ENCODE measurements at regions not wholly inside any gene's neighbourhood (a gene's known extent, or its start where the extent isn't known, plus 50 kb on each side); places are given as distances from the start of the nearest gene placed in this dataset.

GRCh38 chr7:132666774-132667172 lies 90.5 kb upstream of the PLXNA4 start:
- no peak for DNase-seq

- DNase-seq: no peak
Measured at GRCh38 chr7:132666071-132666773, 90.0 kb upstream of the PLXNA4 start.

GRCh38 chr7:132656846-132657776 lies 80.8 kb upstream of the PLXNA4 start:
- DNase-seq: no peak

- DNase-seq: no peak
Measured at GRCh38 chr7:132656341-132656740, 80.1 kb upstream of the PLXNA4 start.

- DNase-seq: peak; percentile 5
Measured at GRCh38 chr7:132655131-132655727, 79.0 kb upstream of the PLXNA4 start.

- no peak for DNase-seq
Measured at GRCh38 chr7:132654150-132654549, 77.9 kb upstream of the PLXNA4 start.

- DNase-seq: no peak
Measured at GRCh38 chr7:132653366-132653930, 77.2 kb upstream of the PLXNA4 start.

GRCh38 chr7:132652507-132652906 lies 76.2 kb upstream of the PLXNA4 start:
- no peak for DNase-seq

GRCh38 chr7:132650498-132650897 lies 74.2 kb upstream of the PLXNA4 start:
- peak; percentile 48 for DNase-seq

GRCh38 chr7:132647311-132647710 lies 71.0 kb upstream of the PLXNA4 start:
- DNase-seq: no peak

- DNase-seq: no peak
Measured at GRCh38 chr7:132646052-132646451, 69.8 kb upstream of the PLXNA4 start.

GRCh38 chr7:132643302-132643701 lies 67.0 kb upstream of the PLXNA4 start:
- DNase-seq: no peak

GRCh38 chr7:132641238-132641637 lies 65.0 kb upstream of the PLXNA4 start:
- DNase-seq: no peak

GRCh38 chr7:132639983-132640382 lies 63.7 kb upstream of the PLXNA4 start:
- DNase-seq: no peak

GRCh38 chr7:132638000-132638399 lies 61.7 kb upstream of the PLXNA4 start:
- no peak for DNase-seq

GRCh38 chr7:132636581-132636980 lies 60.3 kb upstream of the PLXNA4 start:
- no peak for DNase-seq

- no peak for DNase-seq
Measured at GRCh38 chr7:132635127-132635526, 58.9 kb upstream of the PLXNA4 start.

GRCh38 chr7:132630834-132631233 lies 54.6 kb upstream of the PLXNA4 start:
- no peak for DNase-seq

Data from skin of body (tissue), 1 donor.